SK-N-MC (cell line): ENCODE measurements at regions not wholly inside any gene's neighbourhood (a gene's known extent, or its start where the extent isn't known, plus 50 kb on each side); places are given as distances from the start of the nearest gene placed in this dataset.

Source experiments
- EZH2 ChIP-seq: fragments of 200-600 bp; sonication (generic); IDR thresholded peaks from one replicate; pipeline ENCODE4 v1.6.1; 2017; ENCODE audit warnings: antibody characterized with exemption
- POLR2AphosphoS5 ChIP-seq: IDR thresholded peaks from 2 replicates; pipeline ENCODE4 v1.6.1; 2012; ENCODE audit warnings: mild to moderate bottlenecking, low read depth, low read length, borderline replicate concordance

DNA sequence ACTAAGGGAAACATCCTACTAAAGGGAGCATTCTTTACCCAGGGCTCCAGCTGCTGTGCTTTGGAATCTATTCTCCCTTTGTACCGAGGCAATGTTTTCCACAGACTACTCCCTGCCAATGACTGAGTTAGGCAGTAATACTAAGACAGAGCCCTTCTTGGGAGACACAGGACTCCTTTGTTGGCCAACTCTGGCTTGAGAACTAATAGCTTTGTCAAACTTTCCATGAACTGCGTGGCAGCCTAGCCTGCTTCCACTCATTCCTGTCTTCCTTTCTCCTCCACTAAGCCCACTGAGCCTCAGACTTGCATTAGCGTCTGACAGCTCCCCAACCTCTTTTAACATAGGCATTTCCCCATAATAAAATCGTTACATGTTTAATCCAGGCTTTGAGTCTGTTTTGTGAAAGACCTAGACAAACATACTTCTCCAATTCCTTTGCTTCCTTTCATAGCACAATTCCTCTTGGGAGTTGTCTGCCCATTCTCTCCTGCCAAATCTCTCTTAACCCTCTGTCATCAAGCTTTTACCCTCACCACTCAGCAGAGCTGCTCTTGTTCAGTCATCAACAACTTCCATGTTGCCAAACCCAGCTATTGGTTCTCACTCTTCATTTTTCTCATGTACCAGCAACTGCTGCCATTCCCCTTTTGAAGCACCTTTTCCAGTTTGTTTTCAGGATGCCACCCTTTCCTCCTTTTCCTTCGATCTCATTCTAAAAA is 300.3 kb upstream of the IGFBP7 start:
- TF ChIP-seq EZH2: no peak
- TF ChIP-seq POLR2AphosphoS5: no peak
